C4-2B (cell line): ENCODE measurements at regions not wholly inside any gene's neighbourhood (a gene's known extent, or its start where the extent isn't known, plus 50 kb on each side); places are given as distances from the start of the nearest gene placed in this dataset.
"Not testable (repeated sequence)": the region's sequence is repeated elsewhere in the genome, so short reads cannot be mapped to it uniquely, and the experiment has no call there.

Source experiments
- H3K27ac ChIP-seq: fragments of 450-650 bp; 2 replicates; pipeline ENCODE4 v1.5.1; 2017
- ZFX ChIP-seq: fragments of 450-650 bp; IDR thresholded peaks from 2 replicates; pipeline ENCODE4 v1.6.1; 2017
- TF ChIP-seq, protein P1 (sequence below): fragments of 450-650 bp; conservative IDR thresholded peaks from 2 replicates; pipeline ENCODE4 v1.5.1; 2017; ENCODE audit warnings: mild to moderate bottlenecking

DNA sequence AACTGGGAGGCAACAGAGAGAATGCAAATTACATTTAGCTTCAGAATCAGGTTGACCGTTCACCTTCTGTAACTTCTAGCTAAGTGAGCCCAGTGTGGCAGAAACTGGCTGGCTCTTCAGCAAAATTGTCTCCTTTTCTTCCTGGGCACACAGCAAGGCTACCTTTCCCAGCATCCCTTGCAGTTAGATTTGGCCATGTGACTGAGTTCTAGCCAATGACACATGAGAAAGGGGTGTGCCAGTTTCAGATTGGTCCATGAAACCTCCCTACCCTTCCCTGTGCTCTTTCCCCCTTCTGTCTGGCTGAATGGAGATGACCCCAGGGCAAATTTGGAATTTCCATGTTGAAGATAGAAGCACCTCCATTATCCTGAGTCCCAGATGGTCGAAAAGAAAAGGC, 72.5 kb upstream of the SMIM23 start:
- TF ChIP-seq ZFX, result no peak
- TF ChIP-seq, protein P1, sequence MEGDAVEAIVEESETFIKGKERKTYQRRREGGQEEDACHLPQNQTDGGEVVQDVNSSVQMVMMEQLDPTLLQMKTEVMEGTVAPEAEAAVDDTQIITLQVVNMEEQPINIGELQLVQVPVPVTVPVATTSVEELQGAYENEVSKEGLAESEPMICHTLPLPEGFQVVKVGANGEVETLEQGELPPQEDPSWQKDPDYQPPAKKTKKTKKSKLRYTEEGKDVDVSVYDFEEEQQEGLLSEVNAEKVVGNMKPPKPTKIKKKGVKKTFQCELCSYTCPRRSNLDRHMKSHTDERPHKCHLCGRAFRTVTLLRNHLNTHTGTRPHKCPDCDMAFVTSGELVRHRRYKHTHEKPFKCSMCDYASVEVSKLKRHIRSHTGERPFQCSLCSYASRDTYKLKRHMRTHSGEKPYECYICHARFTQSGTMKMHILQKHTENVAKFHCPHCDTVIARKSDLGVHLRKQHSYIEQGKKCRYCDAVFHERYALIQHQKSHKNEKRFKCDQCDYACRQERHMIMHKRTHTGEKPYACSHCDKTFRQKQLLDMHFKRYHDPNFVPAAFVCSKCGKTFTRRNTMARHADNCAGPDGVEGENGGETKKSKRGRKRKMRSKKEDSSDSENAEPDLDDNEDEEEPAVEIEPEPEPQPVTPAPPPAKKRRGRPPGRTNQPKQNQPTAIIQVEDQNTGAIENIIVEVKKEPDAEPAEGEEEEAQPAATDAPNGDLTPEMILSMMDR, result no peak
- no peak overlapping the region for H3K27ac ChIP-seq

DNA sequence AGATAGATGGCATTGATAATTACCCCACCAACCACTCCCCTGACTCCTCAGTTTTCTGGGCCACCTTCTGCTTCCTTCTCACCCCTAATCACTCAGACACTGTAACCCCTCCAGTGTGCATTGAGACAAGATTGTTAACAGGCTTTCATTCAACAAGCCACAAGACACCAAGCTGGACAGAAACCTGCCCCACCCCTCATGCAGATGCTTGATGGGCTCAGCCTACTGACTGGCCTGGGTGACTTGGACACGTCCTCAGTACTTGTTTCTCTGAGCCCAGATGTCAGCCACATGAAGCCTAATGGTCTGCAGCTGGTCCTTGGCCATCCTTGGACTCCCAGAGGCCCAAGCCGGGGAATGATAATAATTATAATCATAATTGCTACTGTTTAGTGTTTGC, 71.4 kb upstream of the SMIM23 start:
- no peak for TF ChIP-seq ZFX
- TF ChIP-seq, protein P1, result no peak
- no peak overlapping the region for H3K27ac ChIP-seq

DNA sequence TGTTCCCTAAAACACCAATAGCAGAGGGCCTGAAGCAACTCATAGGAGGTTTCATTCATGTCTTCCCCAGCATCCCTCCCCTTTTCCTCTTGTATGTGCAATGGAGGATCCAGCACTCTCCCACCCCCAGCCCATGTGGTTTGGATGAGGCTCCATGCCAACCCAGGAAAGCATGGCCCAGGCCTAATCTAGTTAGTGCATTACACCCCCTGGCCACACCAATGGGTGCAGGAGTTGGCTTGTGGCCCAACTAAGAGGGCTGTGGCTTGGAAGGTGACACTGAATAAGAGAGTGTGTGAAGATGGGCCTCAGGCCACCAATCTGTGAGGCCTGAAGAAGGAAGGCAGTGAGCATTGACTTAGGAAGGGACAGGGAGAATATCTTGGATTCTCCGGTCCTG, 70.8 kb upstream of the SMIM23 start:
- TF ChIP-seq, protein P1, result no peak
- no peak for TF ChIP-seq ZFX
- no peak overlapping the region for H3K27ac ChIP-seq

DNA sequence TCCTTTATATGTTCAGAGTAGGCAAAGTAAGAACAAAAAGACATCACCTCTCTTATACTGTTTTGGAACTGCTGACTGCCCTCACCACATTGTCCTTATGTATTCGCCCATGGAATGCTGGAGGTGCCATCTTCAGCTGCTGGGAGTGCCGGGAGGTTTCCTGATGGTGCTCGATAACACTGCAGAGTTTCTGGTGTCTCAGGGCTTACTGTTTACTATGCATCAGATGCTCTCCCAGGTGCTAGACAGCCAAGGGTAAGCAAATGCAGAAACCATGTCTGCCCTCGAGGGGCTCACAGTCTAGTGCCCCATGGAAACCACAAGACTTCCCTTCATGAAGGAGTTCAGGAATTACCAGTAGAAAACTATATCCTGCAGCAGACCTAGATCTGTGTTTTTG, 70.1 kb upstream of the SMIM23 start:
- H3K27ac ChIP-seq, result no peak overlapping the region
- TF ChIP-seq ZFX, result no peak
- TF ChIP-seq, protein P1, result no peak

DNA sequence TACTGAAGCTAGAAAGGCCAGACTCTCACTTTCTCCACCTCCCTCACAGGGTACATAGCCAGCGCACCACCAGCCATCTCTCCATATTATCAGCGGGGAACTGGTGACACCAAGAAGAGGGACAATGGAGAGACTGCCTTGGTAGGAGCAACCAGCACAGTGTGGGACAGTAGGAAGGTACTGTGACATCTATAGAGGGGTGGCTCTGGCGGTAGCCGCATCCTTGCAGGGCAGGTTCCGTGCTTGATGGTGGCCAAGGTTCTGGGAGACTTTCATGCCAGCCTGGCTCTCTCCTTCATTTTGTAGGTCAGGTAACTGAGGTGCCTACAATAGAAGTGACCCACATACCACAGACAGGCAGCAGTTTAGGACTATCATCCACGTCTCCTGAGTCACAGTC, 65.5 kb upstream of the SMIM23 start:
- H3K27ac ChIP-seq, result no peak overlapping the region
- TF ChIP-seq, protein P1, result no peak
- TF ChIP-seq ZFX, result no peak

DNA sequence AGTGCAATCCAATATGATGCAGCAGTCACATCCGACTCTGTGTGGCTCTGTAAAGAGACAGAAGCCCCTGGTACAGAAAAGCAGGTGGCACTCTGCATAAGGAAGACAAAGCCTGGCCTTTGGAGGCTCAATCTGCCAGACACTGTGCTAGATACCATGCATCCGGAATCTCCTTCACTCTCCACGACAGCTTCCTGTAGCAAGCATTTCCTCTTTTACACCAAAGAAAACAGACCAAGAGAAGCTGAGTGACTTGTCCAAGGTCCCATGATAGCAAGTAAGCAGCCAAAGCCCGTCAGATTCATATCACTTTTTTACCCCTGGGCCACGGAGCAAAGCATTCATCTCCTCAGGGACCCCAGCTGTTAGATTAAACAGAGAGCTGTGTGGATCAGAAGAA, 64.2 kb upstream of the SMIM23 start:
- no peak for TF ChIP-seq ZFX
- TF ChIP-seq, protein P1, result no peak
- H3K27ac ChIP-seq, result no peak overlapping the region

DNA sequence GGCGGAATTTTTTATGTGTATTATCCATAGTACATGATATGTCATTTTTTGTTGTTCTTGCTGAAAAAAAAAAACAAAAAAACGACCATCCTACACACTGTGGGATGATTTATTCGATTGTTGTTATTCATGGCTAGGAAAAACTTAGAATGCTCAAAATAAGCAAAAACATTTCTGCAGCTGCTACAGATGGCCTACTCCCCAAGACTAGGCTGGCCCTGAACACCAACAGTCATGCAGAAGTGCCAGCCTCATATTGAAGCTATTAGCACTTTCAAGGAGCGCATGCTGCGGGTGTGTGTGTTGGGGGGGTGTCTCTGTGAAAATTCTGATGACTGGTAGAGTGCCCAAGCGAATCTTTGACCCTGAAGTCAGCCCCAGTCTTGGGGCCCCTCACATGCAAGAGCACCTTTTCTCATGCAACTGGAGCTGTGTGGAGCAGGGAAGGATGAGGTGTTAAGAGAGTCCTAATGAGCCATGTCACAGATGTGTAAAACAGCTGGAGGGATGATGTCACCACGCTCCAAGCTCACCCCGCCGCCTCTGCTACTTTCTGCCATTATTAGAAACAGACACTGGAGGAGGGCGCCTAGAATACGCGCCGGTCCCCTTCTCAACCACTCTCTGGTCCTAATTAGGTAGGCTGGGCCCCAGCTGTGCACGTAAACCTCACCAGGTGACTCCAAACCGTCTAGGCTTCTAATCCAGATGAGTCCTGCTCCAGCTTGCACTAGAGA, 61.0 kb upstream of the SMIM23 start:
- no peak overlapping the region for H3K27ac ChIP-seq
- TF ChIP-seq ZFX, result no peak

DNA sequence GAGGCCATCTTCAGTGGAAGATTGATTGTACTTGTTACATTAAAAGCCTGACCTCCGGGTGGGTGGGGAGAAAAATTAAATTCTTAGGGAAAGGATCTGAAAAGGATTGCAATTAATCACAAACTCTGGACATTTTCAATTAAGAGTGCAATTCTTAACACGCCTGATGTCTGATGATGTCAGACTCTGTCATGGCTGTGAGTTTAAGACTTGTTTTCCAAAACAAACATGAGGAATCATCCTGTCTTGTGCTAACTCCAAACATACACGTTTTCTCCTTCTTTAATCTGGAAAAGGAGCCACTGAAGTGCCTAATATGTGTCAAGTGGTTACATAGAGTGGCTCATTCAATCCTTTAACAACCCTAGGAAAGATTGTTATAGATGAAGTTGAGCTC, 60.4 kb upstream of the SMIM23 start:
- no peak overlapping the region for H3K27ac ChIP-seq
- TF ChIP-seq, protein P1, result no peak
- no peak for TF ChIP-seq ZFX

DNA sequence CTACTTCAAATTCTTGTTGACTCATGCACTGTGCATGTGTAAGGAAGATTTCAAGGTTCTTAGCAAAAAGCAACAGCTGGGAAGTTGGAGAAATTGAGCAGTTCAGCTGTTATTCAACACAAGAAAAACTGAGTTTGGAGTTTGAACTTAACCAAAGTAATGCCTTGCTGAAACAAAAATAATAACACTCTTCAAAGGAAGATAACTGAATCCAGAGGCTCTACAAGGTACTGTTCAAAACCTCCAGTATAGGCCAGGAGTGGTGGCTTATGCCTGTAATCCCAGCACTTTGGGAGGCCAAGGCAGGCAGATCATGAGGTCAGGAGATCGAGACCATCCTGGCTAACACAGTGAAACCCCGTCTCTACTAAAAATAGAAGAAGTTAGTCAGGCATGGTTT, 58.8 kb upstream of the SMIM23 start:
- not testable (repeated sequence) for H3K27ac ChIP-seq
